HG02885 (cell line): ENCODE measurements at regions not wholly inside any gene's neighbourhood (a gene's known extent, or its start where the extent isn't known, plus 50 kb on each side); places are given as distances from the start of the nearest gene placed in this dataset.
A peak's percentile ranks its signal among the peaks of the same experiment; 100 is the strongest.

Experiments used
- ATAC-seq: cut with Tn5 transposase; IDR thresholded peaks from one replicate; pipeline ENCODE4 v1.9.1; 2021; ENCODE audit warnings: mild to moderate bottlenecking; ENCODE audit not compliant: unreplicated experiment, poor library complexity

DNA sequence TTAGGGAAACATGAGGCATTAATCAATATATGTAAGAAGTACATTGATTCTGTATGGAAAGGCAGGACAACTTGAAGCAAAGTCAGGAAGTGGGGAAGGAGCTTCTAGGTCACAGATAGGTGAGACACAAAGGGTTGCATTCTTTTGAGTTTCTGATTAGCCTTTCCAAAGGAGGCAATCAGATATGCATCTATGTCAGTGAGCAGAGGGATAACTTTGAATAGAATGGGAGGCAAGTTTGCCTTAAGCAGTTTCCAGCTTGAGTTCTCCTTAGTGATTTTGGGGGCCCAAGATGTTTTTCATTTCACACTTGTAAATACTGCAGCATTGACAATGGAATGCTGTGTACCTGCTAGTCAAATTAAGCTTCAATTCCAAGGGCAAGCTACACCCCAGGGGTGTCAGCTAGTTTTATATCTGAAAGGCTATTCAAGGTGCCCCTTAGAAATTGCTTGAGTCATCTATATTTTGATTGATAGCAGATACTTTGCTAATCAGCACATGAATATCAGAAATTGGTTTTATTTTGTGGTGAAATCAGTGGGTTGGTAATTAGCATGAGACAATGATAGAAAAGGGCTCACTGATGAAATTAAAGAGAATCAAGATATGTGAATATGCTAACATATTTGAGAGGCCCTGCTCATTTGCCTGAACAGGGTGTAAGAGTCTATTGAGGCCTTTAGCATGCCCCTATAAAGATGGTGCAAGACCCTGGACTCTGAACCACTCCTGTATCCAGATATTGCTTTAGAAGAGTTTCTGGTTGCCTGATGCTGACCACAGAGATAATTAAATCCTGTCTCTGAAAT is 131.5 kb downstream of the TMEM17 start:
- no peak for ATAC-seq

DNA sequence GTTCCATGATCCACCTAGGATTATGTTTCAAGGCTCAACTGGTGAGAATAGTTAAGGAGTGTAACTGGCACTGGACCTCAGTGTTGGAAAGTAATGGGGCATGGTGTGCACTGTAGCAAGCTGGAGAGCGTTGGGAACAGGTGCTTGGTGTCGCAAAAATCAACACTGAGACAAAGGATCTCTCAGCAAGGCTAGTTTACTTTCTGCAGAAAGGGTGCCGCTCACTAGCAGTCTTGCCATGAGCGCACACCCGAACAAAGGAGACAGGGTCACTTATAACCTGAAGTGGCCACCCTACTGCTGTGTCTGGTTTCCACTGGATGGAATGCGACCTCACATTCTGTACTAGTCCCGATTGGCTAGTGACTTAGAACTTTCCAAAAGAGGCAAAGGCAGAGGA is 133.2 kb downstream of the TMEM17 start:
- no peak for ATAC-seq

GRCh38 chr2:62370321-62371250 is 135.4 kb downstream of the TMEM17 start:
- no peak for ATAC-seq

- ATAC-seq: no peak
Observed at GRCh38 chr2:62369541-62370202, 136.3 kb downstream of the TMEM17 start.

DNA sequence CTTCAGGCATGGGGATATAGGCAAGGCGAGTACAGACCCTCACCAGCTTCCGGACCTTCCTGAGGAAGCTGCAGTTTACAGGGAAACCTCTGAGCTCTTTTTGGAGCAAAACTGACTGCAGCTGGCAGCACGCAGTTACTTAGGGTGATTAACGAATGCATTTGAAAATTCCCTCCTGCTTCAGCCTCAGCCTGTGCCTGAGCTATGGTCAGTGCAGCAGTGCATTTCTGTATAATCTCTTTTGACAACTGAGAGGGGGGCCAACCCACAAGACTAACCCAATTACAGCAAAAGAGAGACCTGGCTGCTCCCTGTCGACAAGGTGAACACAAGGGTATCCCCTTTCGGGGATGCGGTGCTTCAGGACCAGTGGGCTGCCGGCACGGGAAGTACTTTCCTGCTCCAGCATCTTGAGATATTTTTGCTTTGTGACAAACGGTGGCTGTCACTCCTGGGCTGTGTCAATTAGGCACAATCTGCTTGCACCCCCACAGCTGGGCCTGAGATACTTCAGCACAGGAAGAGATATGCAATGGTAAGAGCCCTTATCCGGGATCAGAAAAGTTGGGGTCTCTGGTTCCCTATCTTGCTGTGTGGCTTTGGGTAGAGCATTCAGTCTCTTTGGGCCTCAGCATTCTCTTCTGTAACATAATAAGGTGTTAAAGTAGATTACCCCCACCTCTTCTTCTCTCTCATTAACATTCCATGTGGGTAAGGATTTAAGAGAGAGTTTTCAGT is 141.0 kb downstream of the TMEM17 start:
- ATAC-seq: no peak

DNA sequence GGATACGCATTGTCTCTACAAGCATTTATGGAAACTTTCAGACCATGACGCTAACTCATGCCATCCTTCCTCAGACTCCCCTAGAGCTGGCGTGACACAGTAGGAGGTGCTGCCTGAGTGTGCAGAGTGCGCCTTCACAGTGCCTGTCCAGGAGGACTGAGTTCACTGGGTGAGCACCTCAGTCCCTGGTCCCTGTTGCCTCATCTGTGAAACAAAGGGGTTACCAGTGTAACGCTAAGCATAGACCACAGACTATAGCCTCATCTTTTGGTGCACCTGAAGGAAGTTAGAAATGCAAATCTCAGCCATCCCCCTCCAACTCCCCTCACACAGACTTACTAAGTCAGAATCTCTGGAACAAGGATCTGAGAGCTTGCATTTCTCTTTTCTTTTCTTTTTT is 142.8 kb downstream of the TMEM17 start:
- peak; percentile 84 for ATAC-seq

GRCh38 chr2:62362561-62362960 is 143.4 kb downstream of the TMEM17 start:
- ATAC-seq: peak; percentile 43

DNA sequence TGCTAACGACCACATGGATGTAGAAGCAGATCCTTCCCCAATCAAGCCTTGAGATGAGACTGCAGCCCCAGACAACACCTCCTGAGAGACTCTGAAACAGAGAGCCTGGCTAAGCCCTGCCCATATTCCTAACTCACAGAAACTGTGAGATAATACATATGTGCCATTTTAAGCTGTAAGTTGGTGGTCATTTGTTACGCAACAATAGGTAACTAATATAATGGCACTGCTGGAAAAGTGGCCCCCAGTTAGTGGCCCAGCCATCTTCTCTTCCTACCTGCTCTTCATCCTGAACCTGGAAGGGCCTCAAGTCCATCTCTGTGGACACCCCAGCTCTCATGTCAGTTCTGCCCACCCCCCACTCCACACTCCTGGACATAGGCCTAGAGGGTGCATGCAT is 144.0 kb downstream of the TMEM17 start:
- no peak for ATAC-seq

DNA sequence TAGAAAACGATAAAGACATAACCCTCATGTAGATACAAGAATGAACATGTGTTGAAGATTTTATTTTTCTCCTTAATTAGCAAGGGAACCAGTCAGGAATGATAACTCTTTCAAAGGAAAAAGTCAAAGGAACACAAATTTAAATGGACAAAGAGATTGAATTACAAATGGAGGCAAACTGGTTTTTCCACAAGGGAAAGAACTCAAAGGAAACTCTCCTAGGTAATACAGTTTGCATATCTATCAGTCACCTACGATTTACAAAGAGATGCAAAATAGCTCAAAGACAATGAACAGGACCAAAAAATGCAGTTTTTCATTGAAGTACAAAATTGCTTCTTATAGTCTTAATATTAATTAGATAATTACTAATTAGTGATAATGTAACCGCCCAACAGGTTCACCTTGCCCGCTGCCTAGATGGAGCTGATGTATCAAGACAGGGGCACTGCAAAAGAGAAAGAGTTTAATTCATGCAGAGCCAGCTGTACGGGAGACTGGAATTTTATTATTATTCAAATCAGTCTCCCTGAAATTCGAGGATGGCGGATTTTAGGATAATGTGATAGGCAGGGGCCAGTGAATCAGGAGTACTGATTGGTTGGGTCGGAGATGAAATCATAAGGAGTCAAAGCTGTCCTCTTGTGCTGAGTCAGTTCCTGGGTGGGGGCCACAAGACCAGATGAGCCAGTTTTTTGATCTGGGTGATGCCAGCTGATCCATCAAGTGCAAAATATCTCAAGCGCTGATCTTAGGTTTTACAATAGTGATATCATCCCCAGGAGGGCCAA is 151.0 kb downstream of the TMEM17 start:
- ATAC-seq: no peak

GRCh38 chr2:62352031-62352430 is 154.0 kb downstream of the TMEM17 start:
- no peak for ATAC-seq

DNA sequence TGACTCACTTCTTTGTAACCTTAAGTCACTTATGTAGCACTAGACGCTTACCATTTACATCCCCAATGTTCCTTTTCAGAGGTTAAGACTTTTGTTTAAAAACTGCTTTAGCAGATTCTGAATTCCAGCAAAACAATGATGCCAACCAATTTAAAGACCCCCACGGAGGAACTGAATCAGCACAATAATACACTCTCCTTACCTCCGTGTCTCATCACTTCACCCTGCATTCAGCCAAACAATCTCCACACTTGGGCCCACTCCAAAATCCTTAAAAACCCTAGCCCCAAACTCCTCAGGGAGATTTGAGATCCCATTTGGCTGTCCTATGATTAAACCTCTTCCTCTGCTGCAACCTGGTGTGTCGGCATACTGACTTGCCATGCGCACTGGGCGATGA is 153.9 kb downstream of the B3GNT2 start:
- ATAC-seq: no peak

DNA sequence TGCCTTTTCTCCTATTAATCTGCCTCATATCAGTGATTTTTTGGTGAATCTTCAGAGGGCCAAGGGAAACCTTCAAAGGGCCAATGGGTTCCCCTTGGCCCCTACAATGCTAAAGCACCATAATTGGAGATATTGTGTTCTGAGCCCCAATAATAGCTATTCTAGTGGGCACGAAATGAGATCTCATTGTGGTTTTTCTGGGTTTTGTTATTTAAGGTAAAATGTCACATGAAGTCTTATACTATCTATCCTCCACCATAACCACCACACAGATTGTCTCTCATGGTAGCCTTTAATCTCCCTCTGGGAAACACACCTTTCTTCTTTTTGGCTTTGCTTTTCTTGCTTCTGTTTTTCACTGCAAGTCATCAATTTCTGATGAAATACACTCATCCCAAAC is 152.8 kb downstream of the B3GNT2 start:
- ATAC-seq: peak; percentile 47

DNA sequence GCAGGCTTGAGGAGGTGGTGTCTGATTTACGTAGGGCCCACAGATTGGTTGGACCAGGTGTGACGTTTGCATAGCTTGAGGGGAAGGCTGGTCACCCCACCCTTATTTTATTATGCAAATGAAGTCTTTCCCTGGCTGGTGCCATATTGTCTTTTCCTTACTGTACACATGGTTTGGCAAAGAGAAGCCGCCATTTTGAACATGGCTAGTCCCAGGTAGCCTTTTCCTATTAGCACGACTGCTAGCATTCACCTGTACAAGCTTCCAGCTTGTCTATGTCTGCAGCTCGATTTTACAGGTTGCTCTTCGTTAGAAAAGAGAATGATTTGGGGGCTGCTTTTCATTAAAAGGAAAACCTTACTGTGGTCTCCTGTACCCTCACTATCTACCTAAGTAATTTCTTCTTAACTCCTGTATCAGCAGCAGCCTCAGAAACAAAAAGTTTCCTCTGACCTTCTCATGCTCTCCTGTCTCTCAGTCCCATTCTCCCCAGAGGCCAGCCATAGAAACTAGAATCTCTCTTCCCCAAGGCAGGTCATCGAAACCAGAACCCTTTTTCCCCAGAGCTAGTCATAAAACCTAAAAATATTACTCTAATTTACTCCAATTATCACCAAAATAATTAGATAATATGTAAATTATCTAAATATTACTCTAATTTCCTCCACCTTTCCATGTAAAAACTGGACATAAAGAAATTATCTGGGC is 151.8 kb downstream of the B3GNT2 start:
- no peak for ATAC-seq

- peak; percentile 70 for ATAC-seq
Observed at GRCh38 chr2:62344472-62344871, 148.6 kb downstream of the B3GNT2 start.

GRCh38 chr2:62343636-62344337 is 147.9 kb downstream of the B3GNT2 start:
- no peak for ATAC-seq

DNA sequence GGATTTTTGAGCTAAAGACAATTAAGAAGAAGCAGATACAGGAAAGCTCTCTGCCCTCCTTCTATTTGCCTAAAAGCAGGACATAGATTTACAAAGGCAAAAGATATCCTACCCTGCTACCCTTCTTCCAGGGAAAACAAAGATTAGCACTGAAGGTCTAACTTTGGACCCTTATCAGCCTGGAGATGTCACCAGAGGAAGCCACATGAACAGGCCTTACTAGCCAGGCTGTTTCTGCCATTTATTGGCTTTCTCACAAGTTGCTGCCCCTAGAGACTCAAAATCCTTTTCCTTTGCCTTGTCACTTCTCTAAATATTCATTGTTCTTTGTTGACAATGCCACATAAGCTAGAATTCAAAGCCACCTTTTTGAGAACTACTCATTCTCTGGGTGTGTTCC is 147.3 kb downstream of the B3GNT2 start:
- no peak for ATAC-seq

DNA sequence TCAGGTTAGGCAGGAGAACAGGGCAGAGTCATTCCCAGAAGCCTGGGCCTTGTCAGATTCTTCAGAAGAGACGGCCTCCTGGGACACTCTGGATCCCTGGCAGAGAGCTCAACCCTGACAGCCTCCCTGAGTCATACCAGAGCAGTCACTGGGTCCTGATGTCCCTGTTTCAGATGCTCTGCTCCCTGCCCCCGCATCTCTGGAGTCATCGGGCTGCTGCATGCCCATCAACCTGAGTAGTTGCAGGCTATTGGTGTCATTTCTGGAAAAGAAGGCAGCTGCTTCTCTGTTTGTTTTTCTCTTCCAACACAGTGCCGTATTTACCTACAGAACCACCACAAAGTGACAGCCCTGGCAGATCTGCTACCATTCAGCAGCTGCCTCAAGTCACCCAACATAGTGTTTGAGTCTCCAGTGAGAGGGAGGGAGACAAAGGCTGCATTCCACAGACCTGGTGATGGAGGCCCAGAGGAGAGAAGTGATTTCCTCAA is 145.1 kb downstream of the B3GNT2 start:
- ATAC-seq: peak; percentile 77

GRCh38 chr2:62339837-62340236 is 143.9 kb downstream of the B3GNT2 start:
- ATAC-seq: no peak
